ENCODE measurements at regions not wholly inside any gene's neighbourhood (a gene's known extent, or its start where the extent isn't known, plus 50 kb on each side); places are given as distances from the start of the nearest gene placed in this dataset.

- TF ChIP-seq CTCF (IDR thresholded peaks at IDR 0.05 in 8 of 11, conservative IDR thresholded peaks at IDR 0.05 in 3 of 11): no peak
- no peak for TF ChIP-seq POLR2A (IDR thresholded peaks at IDR 0.05)
- no peak for TF ChIP-seq POLR2AphosphoS5 (IDR thresholded peaks at IDR 0.05)
These were observed 250.1 kb upstream of the MBL2 start for GRCh38 chr10:53022611-53023088.
